GM12891 (cell line): ENCODE measurements at regions not wholly inside any gene's neighbourhood (a gene's known extent, or its start where the extent isn't known, plus 50 kb on each side); places are given as distances from the start of the nearest gene placed in this dataset.

ENCODE experiments used
- DNase-seq: peaks from one replicate; pipeline ENCODE4 v3.0.0; 2011; ENCODE audit warnings: low spot score; ENCODE audit not compliant: insufficient read length
- FAIRE-seq: peaks from 2 replicates; lab custom pipeline; 2011; peaks lifted over from hg19 to GRCh38; lab: Jason Lieb, UNC
- PAX5 ChIP-seq: IDR thresholded peaks from 2 replicates; pipeline ENCODE4 v1.6.1; 2011; ENCODE audit warnings: low read length, moderate library complexity, mild to moderate bottlenecking; ENCODE audit not compliant: insufficient read depth, severe bottlenecking
- POLR2A ChIP-seq: IDR thresholded peaks from 2 replicates; pipeline ENCODE4 v1.6.1; 2011; ENCODE audit warnings: low read depth, low read length, control low read depth
- POLR2AphosphoS5 ChIP-seq: IDR thresholded peaks from 2 replicates; pipeline ENCODE4 v1.6.1; 2011; ENCODE audit warnings: low read depth, low read length, control low read depth
- POU2F2 ChIP-seq: IDR thresholded peaks from 2 replicates; pipeline ENCODE4 v1.6.1; 2011; ENCODE audit warnings: low read depth, mild to moderate bottlenecking, control low read depth, low read length, moderate library complexity
- SPI1 ChIP-seq: IDR thresholded peaks from 2 replicates; pipeline ENCODE4 v1.6.1; 2011; ENCODE audit warnings: low read depth, low read length, control low read depth
- TAF1 ChIP-seq: IDR thresholded peaks from 2 replicates; pipeline ENCODE4 v1.6.1; 2011; ENCODE audit warnings: low read depth, low read length, control low read depth

- FAIRE-seq (no peak), DNase-seq (no peak)
- no peak for TF ChIP-seq POLR2A
- no peak for TF ChIP-seq POU2F2
- no peak for TF ChIP-seq PAX5
- no peak for TF ChIP-seq SPI1
- no peak for TF ChIP-seq POLR2AphosphoS5
- TF ChIP-seq TAF1: no peak
These were observed 119.8 kb upstream of the ALDH1A3 start for GRCh38 chr15:100759698-100760356.

- DNase-seq (no peak), FAIRE-seq (no peak)
- no peak for TF ChIP-seq SPI1
- TF ChIP-seq POLR2AphosphoS5: no peak
- TF ChIP-seq PAX5: no peak
- TF ChIP-seq TAF1: no peak
- no peak for TF ChIP-seq POLR2A
- TF ChIP-seq POU2F2: no peak
These were observed 119.2 kb upstream of the ALDH1A3 start for GRCh38 chr15:100760357-100760903.

GRCh38 chr15:100761290-100761935 lies 118.2 kb upstream of the ALDH1A3 start:
- no peak for DNase-seq
- TF ChIP-seq POLR2AphosphoS5 (no peak), POLR2A (no peak), TAF1 (no peak), SPI1 (no peak), POU2F2 (no peak), PAX5 (no peak)
- FAIRE-seq: no peak

GRCh38 chr15:100762289-100762688 lies 117.3 kb upstream of the ALDH1A3 start:
- DNase-seq (no peak), FAIRE-seq (no peak)
- TF ChIP-seq POU2F2 (no peak), POLR2AphosphoS5 (no peak), POLR2A (no peak), SPI1 (no peak), PAX5 (no peak), TAF1 (no peak)

- FAIRE-seq (no peak), DNase-seq (no peak)
- no peak for TF ChIP-seq TAF1
- no peak for TF ChIP-seq POLR2AphosphoS5
- no peak for TF ChIP-seq POLR2A
- TF ChIP-seq PAX5: no peak
- no peak for TF ChIP-seq SPI1
- TF ChIP-seq POU2F2: no peak
These were observed 116.5 kb upstream of the ALDH1A3 start for GRCh38 chr15:100762913-100763834.

- TF ChIP-seq PAX5 (no peak), POLR2AphosphoS5 (no peak), POU2F2 (no peak), TAF1 (no peak), POLR2A (no peak), SPI1 (no peak)
- no peak for FAIRE-seq
- no peak for DNase-seq
These were observed 115.5 kb upstream of the ALDH1A3 start for GRCh38 chr15:100763835-100764750.

- FAIRE-seq (no peak), DNase-seq (no peak)
- TF ChIP-seq POU2F2 (no peak), PAX5 (no peak), TAF1 (no peak), POLR2A (no peak), SPI1 (no peak), POLR2AphosphoS5 (no peak)
These were observed 114.7 kb upstream of the ALDH1A3 start for GRCh38 chr15:100764778-100765466.

GRCh38 chr15:100765467-100766241 lies 114.0 kb upstream of the ALDH1A3 start:
- no peak for DNase-seq
- TF ChIP-seq TAF1 (no peak), POLR2AphosphoS5 (no peak), POU2F2 (no peak), SPI1 (no peak), PAX5 (no peak), POLR2A (no peak)
- FAIRE-seq: no peak
